ENCODE measurements at regions not wholly inside any gene's neighbourhood (a gene's known extent, or its start where the extent isn't known, plus 50 kb on each side); places are given as distances from the start of the nearest gene placed in this dataset.

- ChIA-PET SMC1A (ENCODE audit: uncharacterized antibody, unreplicated experiment) (interaction anchor here (0.7 kb wide), 1 partner anchor 8 kb away, joined by 4 read pairs; no protein-coding TSS in a partner anchor), RAD21 (ENCODE audit: unreplicated experiment) (no interaction called here), CTCF (no interaction called here), POLR2A (no interaction called here)
- FAIRE-seq (no peak), ATAC-seq (no peak), DNase-seq (ENCODE audit: low read depth, low spot score) (no peak)
- 65% methylated on average over 3 of the region's 3 CpGs for WGBS (ENCODE audit: insufficient coverage, insufficient replicate concordance, low lambda C conversion rate, missing lambda C conversion rate)
- Histone ChIP-seq H3K9ac (ENCODE audit: control insufficient read depth, insufficient read depth, low read length) (no peak overlapping the region), H3K79me2 (ENCODE audit: control insufficient read depth, insufficient read depth, low read length) (no peaks in the 10 kb centered on the region), H2AFZ (ENCODE audit: control insufficient read depth, low read depth, low read length) (no peak overlapping the region), H3K27me3 (replicated peaks in 1 of 2; ENCODE audit: control insufficient read depth in 2 of 2, insufficient read depth in 2 of 2, low read length in 1 of 2) (no peaks in the 10 kb centered on the region), H4K20me1 (ENCODE audit: control insufficient read depth, insufficient read depth) (no peaks in the 10 kb centered on the region), H3K27ac (ENCODE audit: control insufficient read depth, insufficient read depth) (no peak overlapping the region), H3K36me3 (ENCODE audit: control insufficient read depth in 2 of 2, insufficient read depth in 2 of 2, low read length in 1 of 2) (no peaks in the 10 kb centered on the region), H3K4me2 (ENCODE audit: control insufficient read depth, insufficient read depth) (no peak overlapping the region), H3K4me1 (ENCODE audit: control insufficient read depth, insufficient read depth, low read length) (no peaks in the 10 kb centered on the region), H3K9me3 (replicated peaks; ENCODE audit: control insufficient read depth, insufficient read depth, low read length) (no peaks in the 10 kb centered on the region), H3K4me3 (no peak overlapping the region)
- in situ Hi-C loops (cut with MboI) (no loop called here), intact Hi-C loops (cut with micrococcal nuclease; ENCODE audit: unreplicated experiment) (no loop called here)
- BruUV-seq (replicated peaks) = no TSS peak
- TF ChIP-seq ZNF384 (IDR thresholded peaks at IDR 0.05; ENCODE audit: borderline replicate concordance, low read depth, low read length) (no peak), CBX5 (IDR thresholded peaks at IDR 0.05; ENCODE audit: low read depth) (no peak), SMAD5 (IDR thresholded peaks at IDR 0.05; ENCODE audit: low read depth) (no peak), NR2C2 (IDR thresholded peaks at IDR 0.05; ENCODE audit: borderline replicate concordance, control insufficient read depth, insufficient read length, low read depth) (no peak), HSF1 (IDR thresholded peaks at IDR 0.05; ENCODE audit: low read depth, low read length) (no peak), ZNF274 (IDR thresholded peaks at IDR 0.05; ENCODE audit: insufficient read depth, insufficient read length) (no peak), ZNF622 (IDR thresholded peaks at IDR 0.05) (no peak), TAF1 (IDR thresholded peaks at IDR 0.05; ENCODE audit: borderline replicate concordance, low read depth, low read length) (no peak), CREM (IDR thresholded peaks at IDR 0.05; ENCODE audit: low read depth) (no peak), REST (IDR thresholded peaks at IDR 0.05; ENCODE audit: low read depth, low read length) (no peak), SUZ12 (IDR thresholded peaks at IDR 0.05; ENCODE audit: unreplicated experiment) (no peak), FOXK2 (IDR thresholded peaks at IDR 0.05) (no peak), ATF3 (IDR thresholded peaks at IDR 0.05; ENCODE audit: borderline replicate concordance, extremely low read depth, low read depth, low read length) (no peak), CEBPB (IDR thresholded peaks at IDR 0.05; ENCODE audit: borderline replicate concordance in 1 of 2, low read depth in 2 of 2, low read length in 2 of 2) (no peak)
- TF ChIP-seq, protein P1, sequence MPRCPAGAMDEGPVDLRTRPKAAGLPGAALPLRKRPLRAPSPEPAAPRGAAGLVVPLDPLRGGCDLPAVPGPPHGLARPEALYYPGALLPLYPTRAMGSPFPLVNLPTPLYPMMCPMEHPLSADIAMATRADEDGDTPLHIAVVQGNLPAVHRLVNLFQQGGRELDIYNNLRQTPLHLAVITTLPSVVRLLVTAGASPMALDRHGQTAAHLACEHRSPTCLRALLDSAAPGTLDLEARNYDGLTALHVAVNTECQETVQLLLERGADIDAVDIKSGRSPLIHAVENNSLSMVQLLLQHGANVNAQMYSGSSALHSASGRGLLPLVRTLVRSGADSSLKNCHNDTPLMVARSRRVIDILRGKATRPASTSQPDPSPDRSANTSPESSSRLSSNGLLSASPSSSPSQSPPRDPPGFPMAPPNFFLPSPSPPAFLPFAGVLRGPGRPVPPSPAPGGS (IDR thresholded peaks at IDR 0.05; ENCODE audit: borderline replicate concordance, insufficient read depth, low read depth, low read length, poor library complexity, severe bottlenecking) = no peak
- TF ChIP-seq, protein P2, sequence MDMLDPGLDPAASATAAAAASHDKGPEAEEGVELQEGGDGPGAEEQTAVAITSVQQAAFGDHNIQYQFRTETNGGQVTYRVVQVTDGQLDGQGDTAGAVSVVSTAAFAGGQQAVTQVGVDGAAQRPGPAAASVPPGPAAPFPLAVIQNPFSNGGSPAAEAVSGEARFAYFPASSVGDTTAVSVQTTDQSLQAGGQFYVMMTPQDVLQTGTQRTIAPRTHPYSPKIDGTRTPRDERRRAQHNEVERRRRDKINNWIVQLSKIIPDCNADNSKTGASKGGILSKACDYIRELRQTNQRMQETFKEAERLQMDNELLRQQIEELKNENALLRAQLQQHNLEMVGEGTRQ (IDR thresholded peaks at IDR 0.05; ENCODE audit: borderline replicate concordance, low read depth, low read length) = no peak
These were observed 482.0 kb upstream of the CD180 start for GRCh38 chr5:67678594-67678993.
